Fibroblast of skin of back (primary cell): ENCODE measurements at regions not wholly inside any gene's neighbourhood (a gene's known extent, or its start where the extent isn't known, plus 50 kb on each side); places are given as distances from the start of the nearest gene placed in this dataset.
"Not testable (repeated sequence)": the region's sequence is repeated elsewhere in the genome, so short reads cannot be mapped to it uniquely, and the experiment has no call there.

Source experiments
- DNase-seq: peaks from one replicate; pipeline ENCODE4 v3.0.0-alpha.2; 2013

DNA sequence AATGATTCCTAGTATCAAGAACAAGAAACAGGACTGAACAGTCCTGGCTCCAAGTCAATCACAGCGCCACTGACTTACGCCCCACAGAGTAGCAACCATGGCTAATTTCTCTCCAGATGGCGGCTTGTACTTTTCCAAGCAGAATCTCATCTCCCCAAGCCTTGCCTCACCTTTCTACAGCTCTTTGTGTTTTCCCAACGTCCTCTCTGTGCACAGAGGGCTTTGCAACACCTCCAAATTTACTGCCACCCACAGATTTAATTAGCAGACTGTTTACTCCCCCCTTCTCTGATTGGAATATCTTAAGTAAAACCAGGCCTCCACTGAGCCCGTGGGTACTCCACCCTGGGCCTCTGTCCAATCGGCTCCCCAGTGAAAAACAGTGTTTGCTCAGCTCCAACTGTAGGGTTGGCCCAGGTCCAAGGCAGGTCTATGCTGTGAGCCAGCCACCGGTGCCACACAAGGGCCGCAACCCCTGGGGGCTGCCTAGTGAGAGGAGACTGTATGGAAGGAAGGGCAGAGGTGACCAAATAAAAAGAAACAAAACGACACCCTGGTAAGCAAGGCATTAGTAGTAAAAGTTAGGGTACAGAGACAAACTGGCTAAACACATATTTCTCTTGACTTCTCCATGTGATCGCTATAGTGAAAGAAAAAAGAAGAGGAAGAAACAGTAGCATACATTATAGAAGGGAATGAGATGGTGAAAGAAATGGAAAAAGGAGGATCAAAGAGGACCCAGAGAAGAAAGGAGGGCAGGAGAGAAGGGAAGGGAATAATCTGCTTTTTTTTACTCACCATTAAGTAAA is 128.4 kb upstream of the SOD1 start:
- no peak for DNase-seq

DNA sequence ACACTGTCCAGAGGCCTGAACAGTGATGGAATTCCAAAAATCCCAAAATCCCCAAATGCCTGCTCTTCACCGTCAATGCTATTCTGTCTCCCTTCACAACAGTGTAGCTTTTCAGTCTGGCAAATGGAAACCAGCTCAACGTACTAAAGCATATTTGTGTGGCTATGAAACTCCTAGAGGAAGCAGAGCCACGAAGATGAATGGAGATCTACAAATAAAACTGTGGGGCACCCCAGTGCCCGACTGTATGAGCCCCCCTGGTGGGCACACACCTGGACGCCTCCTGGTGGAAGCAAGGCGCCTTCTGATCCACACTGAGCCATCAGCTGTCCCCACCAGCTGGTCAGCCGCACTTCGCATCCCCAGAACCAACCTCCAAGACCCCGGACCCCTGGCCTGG is 129.1 kb upstream of the SOD1 start:
- DNase-seq: no peak

DNA sequence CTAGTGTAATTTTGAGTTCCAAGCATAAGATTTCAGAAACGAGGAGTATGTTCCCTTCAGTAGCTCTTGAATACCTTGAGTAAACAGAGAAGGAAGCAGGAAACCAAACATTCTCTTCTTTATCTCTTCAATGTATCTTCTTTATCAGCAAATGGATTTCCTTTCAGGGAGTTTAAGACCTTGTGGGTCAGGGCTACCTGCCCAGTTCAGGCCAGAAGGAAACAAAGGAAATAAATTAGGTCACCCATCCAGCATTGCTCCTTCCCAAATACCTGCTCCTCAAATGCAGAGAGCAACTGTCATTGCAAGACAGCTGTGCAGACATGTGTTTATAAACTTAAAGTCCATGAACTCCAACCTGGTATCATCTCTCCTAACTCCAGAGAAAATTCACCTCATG is 130.1 kb upstream of the SOD1 start:
- no peak for DNase-seq

DNA sequence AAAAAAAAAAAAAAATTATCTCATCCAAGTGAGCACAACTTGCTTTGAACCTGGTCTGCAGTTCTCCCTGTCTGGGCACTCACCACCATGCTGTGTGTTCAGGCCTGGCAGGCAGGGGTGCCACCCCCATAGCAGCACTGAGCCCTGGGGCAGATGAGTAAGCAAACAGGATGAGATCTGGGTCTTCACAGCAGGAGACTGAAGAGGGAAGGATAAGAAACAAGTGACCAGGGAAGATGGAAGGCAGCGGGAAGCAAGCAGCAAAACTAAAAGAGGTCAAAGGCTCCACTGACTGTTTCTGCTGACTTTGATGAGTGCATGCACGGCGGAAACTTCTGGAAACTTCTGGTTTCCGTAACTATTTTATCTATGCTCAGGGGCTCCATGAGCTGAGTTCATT is 133.5 kb upstream of the SOD1 start:
- DNase-seq: peak; percentile 61

- no peak for DNase-seq
Measured at GRCh38 chr21:31524140-31524539, 135.4 kb upstream of the SOD1 start.

DNA sequence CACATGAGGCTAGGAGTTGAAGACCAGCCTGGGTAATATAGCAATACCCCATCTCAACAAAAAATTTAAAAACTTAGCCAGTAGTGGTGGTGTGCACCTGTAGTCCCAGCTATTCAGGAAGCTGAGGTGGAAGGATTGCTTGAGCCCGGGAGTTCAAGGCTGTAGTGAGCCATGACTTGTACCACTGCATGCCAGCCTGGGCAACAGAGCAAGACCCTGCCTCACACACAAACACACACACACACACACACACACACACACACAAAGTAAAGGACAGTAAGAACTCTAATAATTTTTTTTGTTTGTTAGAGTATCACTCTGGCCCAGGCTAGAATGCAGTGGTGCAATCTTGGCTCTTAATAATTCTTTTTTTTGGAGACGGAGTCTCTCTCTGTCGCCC is 138.0 kb upstream of the SOD1 start:
- no peak for DNase-seq

- peak; percentile 17 for DNase-seq
Measured at GRCh38 chr21:31520561-31521098, 138.9 kb upstream of the SOD1 start.

GRCh38 chr21:31518580-31518979 is 140.9 kb upstream of the SOD1 start:
- DNase-seq: no peak

- DNase-seq: no peak
Measured at GRCh38 chr21:31517664-31518414, 141.7 kb upstream of the SOD1 start.

GRCh38 chr21:31515253-31515652 is 144.2 kb upstream of the SOD1 start:
- DNase-seq: no peak

GRCh38 chr21:31514598-31514997 is 144.9 kb upstream of the SOD1 start:
- DNase-seq: no peak

GRCh38 chr21:31513541-31513940 is 146.0 kb upstream of the SOD1 start:
- not testable (repeated sequence) for DNase-seq

DNA sequence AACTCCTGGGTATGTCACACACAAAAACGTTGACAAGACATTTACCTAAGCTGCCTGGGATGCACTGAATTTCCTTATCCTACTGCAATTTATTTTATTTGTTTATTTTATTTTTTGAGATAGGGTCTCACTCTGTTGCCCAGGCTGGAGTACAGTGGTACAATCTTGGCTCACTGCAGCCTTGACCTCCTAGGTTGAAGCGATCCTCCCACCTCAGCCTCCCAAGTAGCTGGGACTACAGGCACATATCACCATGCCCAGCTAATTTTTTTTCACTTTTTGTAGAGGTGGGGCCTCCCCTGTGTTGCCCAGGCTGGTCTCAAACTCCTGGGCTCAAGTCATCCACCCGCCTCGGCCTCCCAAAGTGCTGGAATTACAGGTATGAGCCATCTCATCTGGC is 147.5 kb upstream of the SOD1 start:
- not testable (repeated sequence) for DNase-seq

DNA sequence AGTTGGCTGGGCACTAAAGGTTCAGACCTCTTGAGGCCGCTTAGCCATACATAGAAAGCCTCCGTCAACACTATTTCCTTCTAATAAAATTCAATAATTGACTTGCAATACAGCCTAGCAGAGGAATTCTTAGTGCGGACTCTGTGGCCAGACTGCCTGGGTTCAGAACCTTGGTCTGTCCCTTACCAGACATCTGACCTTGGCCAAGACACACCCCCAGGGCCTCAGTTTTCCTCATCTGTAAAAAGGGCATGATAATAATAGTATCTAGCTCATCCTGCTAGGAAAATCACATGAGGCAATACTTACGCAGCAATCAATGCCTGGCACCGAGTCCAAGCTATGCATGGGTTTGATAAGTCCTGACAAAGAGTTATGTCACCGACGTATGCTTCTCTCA is 148.2 kb upstream of the SOD1 start:
- no peak for DNase-seq

- peak; percentile 54 for DNase-seq
Measured at GRCh38 chr21:31509194-31510017, 150.1 kb upstream of the SOD1 start.

- no peak for DNase-seq
Measured at GRCh38 chr21:31505975-31506374, 153.5 kb upstream of the SOD1 start.

GRCh38 chr21:31503939-31504338 is 155.6 kb upstream of the SOD1 start:
- no peak for DNase-seq

DNA sequence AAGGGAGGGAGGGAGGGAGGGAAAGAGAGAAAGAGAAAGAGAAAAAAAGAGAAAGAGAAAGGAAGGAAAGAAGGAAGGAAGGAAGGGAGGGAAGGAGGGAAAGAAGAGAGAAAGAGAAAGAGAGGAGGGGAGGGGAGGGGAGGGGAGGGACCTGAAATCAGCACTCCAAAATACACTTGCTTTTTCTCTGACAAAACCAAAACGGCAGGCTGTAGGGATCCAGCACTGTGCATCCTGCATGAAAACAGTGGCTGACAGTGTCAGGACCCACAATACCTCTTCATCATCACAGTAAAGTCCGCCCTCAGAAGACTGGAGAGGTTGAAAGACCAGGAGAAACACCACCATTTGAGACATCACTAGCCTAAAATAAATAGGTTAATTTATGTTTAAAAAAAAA is 156.0 kb upstream of the SOD1 start:
- DNase-seq: no peak

- DNase-seq: no peak
Measured at GRCh38 chr21:31502537-31503143, 156.9 kb upstream of the SOD1 start.

DNA sequence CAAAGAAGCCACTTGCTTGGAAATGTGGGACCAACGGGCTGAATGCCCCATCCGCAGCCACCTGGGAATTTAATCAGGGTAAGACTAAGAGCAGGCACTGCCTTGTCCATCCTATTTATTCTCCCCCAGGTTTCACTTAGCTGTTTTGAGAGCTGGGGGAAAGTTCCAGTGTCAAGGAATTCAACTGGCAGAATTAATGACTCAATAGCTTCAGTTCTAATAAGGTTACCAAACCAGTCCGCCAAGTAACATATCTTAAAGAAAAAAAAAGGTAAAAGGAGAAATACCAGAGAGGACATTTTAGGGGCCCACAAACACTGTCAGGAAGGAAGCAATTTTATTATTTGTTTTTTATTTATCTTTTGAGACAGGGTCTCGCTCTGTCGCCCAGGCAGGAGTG is 157.6 kb upstream of the SOD1 start:
- DNase-seq: no peak

GRCh38 chr21:31500982-31501381 is 156.9 kb upstream of the TIAM1 start:
- DNase-seq: no peak

- no peak for DNase-seq
Measured at GRCh38 chr21:31500071-31500470, 156.0 kb upstream of the TIAM1 start.

- DNase-seq: no peak
Measured at GRCh38 chr21:31498985-31499384, 154.9 kb upstream of the TIAM1 start.
